Gastroesophageal sphincter (tissue), 3 donors: ENCODE measurements at regions not wholly inside any gene's neighbourhood (a gene's known extent, or its start where the extent isn't known, plus 50 kb on each side); places are given as distances from the start of the nearest gene placed in this dataset.

Experiments
- POLR2A ChIP-seq, 2 donors: fragments of 450-650 bp; IDR thresholded peaks; one replicate each; pipeline ENCODE4 v1.6.1; 2017; ENCODE audit warnings: antibody characterized with exemption in 2 of 2, mild to moderate bottlenecking in 2 of 2, moderate library complexity in 1 of 2
- POLR2AphosphoS5 ChIP-seq: sonication (generic); formaldehyde crosslinking; IDR thresholded peaks from one replicate; pipeline ENCODE4 v1.6.1; 2017; ENCODE audit warnings: antibody characterized with exemption
- TF ChIP-seq, protein P1 (sequence below), 4 experiments: fragments of 200-600 bp in 2 of 4; fragments of 450-650 bp in 2 of 4; sonication (generic) in 1 of 4; IDR thresholded peaks; one replicate each; pipeline ENCODE4 v1.5.1; 2017 to 2019; ENCODE audit warnings: antibody characterized with exemption in 4 of 4, mild to moderate bottlenecking in 2 of 4, moderate library complexity in 2 of 4

DNA sequence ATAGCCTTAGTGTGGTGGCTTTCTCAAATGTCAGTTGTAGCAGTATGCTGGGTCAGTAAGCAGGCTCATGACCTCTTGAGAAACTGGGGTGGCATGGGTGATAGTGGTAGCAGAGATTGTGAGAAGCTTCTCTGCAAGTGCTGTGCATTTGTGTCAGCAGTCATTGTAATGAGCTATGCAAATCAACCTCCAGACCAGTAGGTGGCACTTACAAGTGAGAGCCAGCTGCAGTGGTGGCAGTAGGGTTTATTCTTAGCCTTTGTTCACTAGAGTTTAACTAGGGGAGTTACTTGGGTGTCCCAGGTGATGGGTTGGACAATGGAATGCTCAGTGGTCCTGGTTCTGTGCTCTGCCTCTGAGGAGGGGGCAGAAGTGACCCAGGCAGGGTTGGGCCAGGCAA, 818.7 kb downstream of the PCDH7 start:
- TF ChIP-seq, protein P1, sequence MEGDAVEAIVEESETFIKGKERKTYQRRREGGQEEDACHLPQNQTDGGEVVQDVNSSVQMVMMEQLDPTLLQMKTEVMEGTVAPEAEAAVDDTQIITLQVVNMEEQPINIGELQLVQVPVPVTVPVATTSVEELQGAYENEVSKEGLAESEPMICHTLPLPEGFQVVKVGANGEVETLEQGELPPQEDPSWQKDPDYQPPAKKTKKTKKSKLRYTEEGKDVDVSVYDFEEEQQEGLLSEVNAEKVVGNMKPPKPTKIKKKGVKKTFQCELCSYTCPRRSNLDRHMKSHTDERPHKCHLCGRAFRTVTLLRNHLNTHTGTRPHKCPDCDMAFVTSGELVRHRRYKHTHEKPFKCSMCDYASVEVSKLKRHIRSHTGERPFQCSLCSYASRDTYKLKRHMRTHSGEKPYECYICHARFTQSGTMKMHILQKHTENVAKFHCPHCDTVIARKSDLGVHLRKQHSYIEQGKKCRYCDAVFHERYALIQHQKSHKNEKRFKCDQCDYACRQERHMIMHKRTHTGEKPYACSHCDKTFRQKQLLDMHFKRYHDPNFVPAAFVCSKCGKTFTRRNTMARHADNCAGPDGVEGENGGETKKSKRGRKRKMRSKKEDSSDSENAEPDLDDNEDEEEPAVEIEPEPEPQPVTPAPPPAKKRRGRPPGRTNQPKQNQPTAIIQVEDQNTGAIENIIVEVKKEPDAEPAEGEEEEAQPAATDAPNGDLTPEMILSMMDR (IDR thresholded peaks at IDR 0.05) = no peak
- TF ChIP-seq POLR2AphosphoS5 = no peak
- TF ChIP-seq POLR2A (IDR thresholded peaks at IDR 0.05) = no peak
